Loucy (cell line): ENCODE measurements at regions not wholly inside any gene's neighbourhood (a gene's known extent, or its start where the extent isn't known, plus 50 kb on each side); places are given as distances from the start of the nearest gene placed in this dataset.

ENCODE experiments used
- H2AFZ ChIP-seq: fragments of 200-600 bp; sonication (generic); 2 replicates; pipeline ENCODE4 v1.6.0; 2016; ENCODE audit warnings: antibody characterized with exemption, mild to moderate bottlenecking, low read length, moderate library complexity
- H3F3A ChIP-seq: fragments of 200-600 bp; 2 replicates; pipeline ENCODE4 v1.6.0; 2016; ENCODE audit warnings: antibody characterized with exemption, low read depth, mild to moderate bottlenecking
- H3K27me3 ChIP-seq: fragments of 200-600 bp; sonication (generic); 2 replicates; pipeline ENCODE4 v1.6.1; 2014; ENCODE audit warnings: low read length, mild to moderate bottlenecking; ENCODE audit not compliant: insufficient read depth, poor library complexity, severe bottlenecking
- H3K36me3 ChIP-seq: fragments of 200-600 bp; sonication (generic); 2 replicates; pipeline ENCODE4 v1.6.1; 2016; ENCODE audit warnings: low read length; ENCODE audit not compliant: insufficient read depth
- H3K4me1 ChIP-seq: fragments of 200-600 bp; sonication (generic); 2 replicates; pipeline ENCODE4 v1.5.1; 2014; ENCODE audit warnings: low read length, mild to moderate bottlenecking; ENCODE audit not compliant: insufficient read depth, poor library complexity, severe bottlenecking
- H3K4me2 ChIP-seq: fragments of 200-600 bp; sonication (generic); 2 replicates; pipeline ENCODE4 v1.6.0; 2014; ENCODE audit warnings: antibody characterized with exemption, low read length, low read depth, mild to moderate bottlenecking; ENCODE audit not compliant: poor library complexity, severe bottlenecking
- H3K4me3 ChIP-seq: fragments of 200-600 bp; sonication (generic); 2 replicates; pipeline ENCODE4 v1.5.1; 2014; ENCODE audit warnings: low read length, mild to moderate bottlenecking, mixed read lengths; ENCODE audit not compliant: poor library complexity, severe bottlenecking
- H3K79me2 ChIP-seq: fragments of 200-600 bp; sonication (generic); 2 replicates; pipeline ENCODE4 v1.6.1; 2014; ENCODE audit warnings: low read length; ENCODE audit not compliant: insufficient read depth
- H3K9ac ChIP-seq: fragments of 200-600 bp; sonication (generic); 2 replicates; pipeline ENCODE4 v1.6.0; 2014; ENCODE audit warnings: mild to moderate bottlenecking, low read depth, low read length, moderate library complexity; ENCODE audit not compliant: poor library complexity, severe bottlenecking
- H3K9me2 ChIP-seq: fragments of 200-600 bp; sonication (generic); replicated peaks from 2 replicates; pipeline ENCODE4 v1.6.1; 2016; ENCODE audit warnings: low read depth, low read length, mixed read lengths
- H3K9me3 ChIP-seq: fragments of 200-600 bp; sonication (generic); 2 replicates; pipeline ENCODE4 v1.6.1; 2014; ENCODE audit warnings: mild to moderate bottlenecking, antibody characterized with exemption, low read length, low read depth; ENCODE audit not compliant: insufficient read depth
- H4K20me1 ChIP-seq: fragments of 200-600 bp; sonication (generic); 2 replicates; pipeline ENCODE4 v1.6.0; 2014; ENCODE audit warnings: antibody characterized with exemption, low read length, mild to moderate bottlenecking; ENCODE audit not compliant: insufficient read depth, poor library complexity, severe bottlenecking
- CTCF ChIP-seq: fragments of 200-600 bp; sonication (generic); conservative IDR thresholded peaks from 2 replicates; pipeline ENCODE4 v1.5.1; 2014; ENCODE audit warnings: mild to moderate bottlenecking, antibody characterized with exemption, low read length
- EZH2phosphoT487 ChIP-seq: fragments of 200-600 bp; IDR thresholded peaks from 2 replicates; pipeline ENCODE4 v1.6.1; 2018; ENCODE audit warnings: antibody characterized with exemption, mild to moderate bottlenecking, moderate library complexity, borderline replicate concordance

DNA sequence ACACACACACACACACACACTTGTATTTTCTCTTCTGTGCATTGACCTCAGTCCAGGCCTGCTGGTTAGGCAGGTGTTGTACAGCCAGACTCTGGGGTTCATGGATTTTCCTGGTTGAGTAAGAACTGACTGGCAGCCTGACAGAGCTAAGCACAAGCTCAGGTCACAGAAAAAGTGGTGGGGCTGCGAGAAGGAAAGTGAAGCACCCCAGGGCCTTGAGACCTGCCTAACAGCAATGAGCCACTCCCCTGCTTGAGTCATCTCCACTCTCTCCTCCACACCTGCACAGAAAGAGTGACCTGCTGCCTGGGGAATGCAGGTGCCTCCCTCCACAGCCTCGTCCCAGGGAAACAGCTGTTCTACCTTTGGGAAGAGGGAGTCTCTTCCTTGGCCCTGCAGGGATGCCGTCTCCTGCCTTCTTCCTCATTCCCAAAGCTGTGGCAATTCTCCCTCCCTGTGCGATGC, 91.4 kb upstream of the LGALSL start:
- Histone ChIP-seq H4K20me1 (no peaks in the 10 kb centered on the region), H3K4me1 (no peaks in the 10 kb centered on the region), H3K9me3 (no peaks in the 10 kb centered on the region)

DNA sequence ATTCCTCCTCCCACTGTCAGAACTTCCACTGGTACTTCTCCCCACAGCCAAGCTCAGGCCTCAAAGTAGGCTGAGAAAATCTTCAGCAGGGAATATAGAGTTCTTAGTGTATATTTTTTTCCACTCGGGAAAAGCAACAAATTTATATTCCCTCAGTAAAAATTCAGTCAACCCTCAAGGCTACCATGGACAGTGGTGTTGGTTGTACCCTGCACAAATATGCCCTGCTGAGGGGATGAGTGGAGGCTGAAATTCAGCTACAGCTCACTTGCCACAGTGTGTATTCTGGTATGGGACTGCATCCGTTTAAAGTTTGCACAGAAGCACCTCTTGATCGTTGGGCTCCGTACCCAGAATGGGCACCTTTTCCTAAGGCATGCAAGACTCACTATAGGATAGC, 90.8 kb upstream of the LGALSL start:
- H3K27me3 ChIP-seq: no peaks in the 10 kb centered on the region
- no peaks in the 10 kb centered on the region for H3K9me2 ChIP-seq
- H2AFZ ChIP-seq: no peak overlapping the region
- H3K4me2 ChIP-seq: no peak overlapping the region
- no peaks in the 10 kb centered on the region for H4K20me1 ChIP-seq
- H3F3A ChIP-seq: no peaks in the 10 kb centered on the region
- H3K9ac ChIP-seq: no peak overlapping the region
- no peak for TF ChIP-seq CTCF
- no peak for TF ChIP-seq EZH2phosphoT487
- no peaks in the 10 kb centered on the region for H3K4me1 ChIP-seq
- no peaks in the 10 kb centered on the region for H3K79me2 ChIP-seq
- no peaks in the 10 kb centered on the region for H3K9me3 ChIP-seq
- H3K4me3 ChIP-seq: no peak overlapping the region
- H3K36me3 ChIP-seq: no peaks in the 10 kb centered on the region

More for the DNA sequence above, 91.4 kb upstream of the LGALSL start:
- Histone ChIP-seq H3K9ac (no peak overlapping the region), H3K36me3 (no peaks in the 10 kb centered on the region), H3K4me3 (no peak overlapping the region), H3K9me2 (no peaks in the 10 kb centered on the region), H3K27me3 (no peaks in the 10 kb centered on the region), H2AFZ (no peak overlapping the region), H3F3A (no peaks in the 10 kb centered on the region), H3K79me2 (no peaks in the 10 kb centered on the region), H3K4me2 (no peak overlapping the region)
- TF ChIP-seq EZH2phosphoT487 (no peak), CTCF (no peak)

GRCh38 chr2:64363848-64364247, 90.1 kb upstream of the LGALSL start:
- H2AFZ ChIP-seq: no peak overlapping the region
- H3K9me2 ChIP-seq: no peaks in the 10 kb centered on the region
- TF ChIP-seq CTCF (peak; percentile 20; the same call in 1 of the 2 replicates), EZH2phosphoT487 (no peak)

More at GRCh38 chr2:64363848-64364247, 90.1 kb upstream of the LGALSL start:
- Histone ChIP-seq H3K27me3 (no peaks in the 10 kb centered on the region), H3K9ac (no peak overlapping the region), H3K4me2 (no peak overlapping the region), H3K4me1 (no peaks in the 10 kb centered on the region), H3K9me3 (no peaks in the 10 kb centered on the region), H3K36me3 (no peaks in the 10 kb centered on the region), H4K20me1 (no peaks in the 10 kb centered on the region), H3K4me3 (no peak overlapping the region), H3K79me2 (no peaks in the 10 kb centered on the region), H3F3A (no peaks in the 10 kb centered on the region)
